PC-9 (cell line): ENCODE measurements at regions not wholly inside any gene's neighbourhood (a gene's known extent, or its start where the extent isn't known, plus 50 kb on each side); places are given as distances from the start of the nearest gene placed in this dataset.

ENCODE experiments used
- EZH2 ChIP-seq: fragments of 200-600 bp; sonication (generic); IDR thresholded peaks from 2 replicates; pipeline ENCODE4 v1.8.0; 2017; ENCODE audit warnings: antibody characterized with exemption, low read depth
- TF ChIP-seq, protein P1 (sequence below): fragments of 200-600 bp; sonication (generic); conservative IDR thresholded peaks from 2 replicates; pipeline ENCODE4 v1.6.1; 2017; ENCODE audit warnings: mixed run types, antibody characterized with exemption, mild to moderate bottlenecking, moderate library complexity

DNA sequence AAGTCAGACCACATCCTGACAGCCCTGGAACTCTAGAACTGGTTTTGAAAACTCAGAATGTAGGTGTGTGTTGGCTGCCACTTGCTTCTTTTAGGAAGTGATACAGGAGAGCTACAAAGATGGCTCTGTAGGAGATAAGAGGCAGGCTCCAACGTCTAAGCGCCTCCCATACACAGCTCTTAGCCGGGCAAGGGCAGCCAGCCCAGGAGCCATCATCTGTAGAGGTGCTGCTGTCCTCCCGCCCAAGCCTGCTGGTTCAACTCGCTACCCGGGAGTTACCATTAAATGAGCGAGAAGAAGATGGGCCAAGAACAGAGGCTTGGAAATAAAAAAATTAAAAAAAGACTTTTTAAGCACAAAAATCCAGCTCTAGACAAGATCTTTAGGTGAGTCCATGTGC is 61.2 kb upstream of the DIO3 start:
- TF ChIP-seq, protein P1, sequence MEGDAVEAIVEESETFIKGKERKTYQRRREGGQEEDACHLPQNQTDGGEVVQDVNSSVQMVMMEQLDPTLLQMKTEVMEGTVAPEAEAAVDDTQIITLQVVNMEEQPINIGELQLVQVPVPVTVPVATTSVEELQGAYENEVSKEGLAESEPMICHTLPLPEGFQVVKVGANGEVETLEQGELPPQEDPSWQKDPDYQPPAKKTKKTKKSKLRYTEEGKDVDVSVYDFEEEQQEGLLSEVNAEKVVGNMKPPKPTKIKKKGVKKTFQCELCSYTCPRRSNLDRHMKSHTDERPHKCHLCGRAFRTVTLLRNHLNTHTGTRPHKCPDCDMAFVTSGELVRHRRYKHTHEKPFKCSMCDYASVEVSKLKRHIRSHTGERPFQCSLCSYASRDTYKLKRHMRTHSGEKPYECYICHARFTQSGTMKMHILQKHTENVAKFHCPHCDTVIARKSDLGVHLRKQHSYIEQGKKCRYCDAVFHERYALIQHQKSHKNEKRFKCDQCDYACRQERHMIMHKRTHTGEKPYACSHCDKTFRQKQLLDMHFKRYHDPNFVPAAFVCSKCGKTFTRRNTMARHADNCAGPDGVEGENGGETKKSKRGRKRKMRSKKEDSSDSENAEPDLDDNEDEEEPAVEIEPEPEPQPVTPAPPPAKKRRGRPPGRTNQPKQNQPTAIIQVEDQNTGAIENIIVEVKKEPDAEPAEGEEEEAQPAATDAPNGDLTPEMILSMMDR: no peak
- no peak for TF ChIP-seq EZH2
